ENCODE measurements at regions not wholly inside any gene's neighbourhood (a gene's known extent, or its start where the extent isn't known, plus 50 kb on each side); places are given as distances from the start of the nearest gene placed in this dataset.
"Not testable (repeated sequence)": the region's sequence is repeated elsewhere in the genome, so short reads cannot be mapped to it uniquely, and the experiment has no call there.

DNA sequence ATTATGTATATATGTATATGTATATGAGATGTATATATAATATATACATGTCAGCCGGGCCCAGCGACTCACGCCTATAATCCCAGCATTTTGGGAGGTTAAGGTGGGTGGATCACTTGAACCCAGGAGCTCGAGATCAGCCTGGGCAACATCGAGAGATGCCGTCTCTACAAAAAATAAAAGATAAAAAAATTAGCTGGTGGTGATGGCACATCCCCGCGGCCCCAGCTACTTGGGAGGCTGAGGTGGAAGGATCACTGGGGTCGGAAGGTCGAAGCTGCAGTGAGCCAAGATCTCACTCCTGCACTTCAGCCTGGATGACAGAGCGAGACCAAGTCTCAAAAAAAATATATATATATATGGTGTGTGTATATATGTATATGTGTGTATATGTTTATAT lies 4750.3 kb upstream of the OR11H1 start:
- TF ChIP-seq CTCF (IDR thresholded peaks at IDR 0.05; ENCODE audit: poor library complexity); EZH2 (IDR thresholded peaks at IDR 0.05; ENCODE audit: borderline replicate concordance): not testable (repeated sequence)
